HG02678 (cell line): ENCODE measurements at regions not wholly inside any gene's neighbourhood (a gene's known extent, or its start where the extent isn't known, plus 50 kb on each side); places are given as distances from the start of the nearest gene placed in this dataset.
"Not testable (repeated sequence)": the region's sequence is repeated elsewhere in the genome, so short reads cannot be mapped to it uniquely, and the experiment has no call there.

Experiments
- ATAC-seq: cut with Tn5 transposase; IDR thresholded peaks from one replicate; pipeline ENCODE4 v1.9.1; 2021; ENCODE audit warnings: mild to moderate bottlenecking, moderate library complexity; ENCODE audit not compliant: unreplicated experiment

DNA sequence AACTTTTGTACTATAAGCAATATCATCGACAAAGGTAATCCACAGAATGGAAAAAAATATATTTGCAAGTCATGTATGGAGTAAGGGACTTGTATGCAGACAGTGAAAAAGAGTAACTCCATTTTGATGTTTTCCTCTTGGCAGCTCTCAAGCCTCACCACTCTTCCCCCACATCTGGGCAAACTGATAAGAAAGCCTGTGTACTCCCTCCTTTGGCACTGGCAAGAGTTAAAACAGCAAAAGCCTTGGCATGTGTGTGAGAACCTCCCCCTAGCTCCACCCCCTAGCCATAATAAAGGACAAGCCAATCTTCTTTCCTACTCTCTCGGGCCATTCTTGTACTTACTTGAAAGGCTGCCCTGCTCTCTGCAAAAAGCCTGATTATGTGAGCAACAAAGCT is 335.2 kb downstream of the LRATD1 start:
- no peak for ATAC-seq

DNA sequence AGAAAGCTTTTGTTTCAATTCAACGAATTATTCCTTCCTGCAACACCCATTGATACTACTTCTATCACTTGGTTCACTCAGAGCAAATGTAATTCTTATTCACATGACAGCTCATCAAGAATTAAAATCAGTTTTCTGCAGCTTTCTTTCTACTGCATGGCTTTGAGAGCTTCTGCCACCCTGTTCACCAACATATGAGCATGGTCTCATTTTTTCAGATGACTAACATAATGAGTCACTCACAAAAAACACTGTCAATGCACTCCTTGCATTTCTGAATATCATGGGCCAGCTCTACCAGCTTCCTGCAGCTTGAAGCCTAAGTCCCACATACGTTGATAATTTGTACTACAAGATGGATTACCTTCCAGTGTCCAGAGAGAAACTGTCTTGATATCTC is 342.9 kb downstream of the LRATD1 start:
- ATAC-seq: no peak

DNA sequence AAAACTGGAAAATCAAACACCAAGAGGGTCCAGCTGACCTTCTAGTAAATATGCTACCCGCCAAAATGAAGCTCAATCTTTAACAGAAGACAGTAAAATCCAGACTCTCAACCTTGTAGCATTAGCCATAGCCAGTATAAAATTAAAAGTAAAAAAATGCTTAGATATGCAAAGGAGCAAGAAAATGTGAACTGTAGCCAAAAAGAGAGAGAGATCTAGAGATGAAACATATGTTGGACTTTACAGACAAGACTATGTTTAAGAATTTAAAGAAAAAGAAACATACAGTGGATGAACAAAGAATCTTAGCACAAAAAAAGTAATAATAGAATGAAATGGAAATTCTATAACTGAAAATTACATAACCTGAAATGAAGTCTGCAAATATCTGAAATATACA is 344.5 kb downstream of the LRATD1 start:
- no peak for ATAC-seq

DNA sequence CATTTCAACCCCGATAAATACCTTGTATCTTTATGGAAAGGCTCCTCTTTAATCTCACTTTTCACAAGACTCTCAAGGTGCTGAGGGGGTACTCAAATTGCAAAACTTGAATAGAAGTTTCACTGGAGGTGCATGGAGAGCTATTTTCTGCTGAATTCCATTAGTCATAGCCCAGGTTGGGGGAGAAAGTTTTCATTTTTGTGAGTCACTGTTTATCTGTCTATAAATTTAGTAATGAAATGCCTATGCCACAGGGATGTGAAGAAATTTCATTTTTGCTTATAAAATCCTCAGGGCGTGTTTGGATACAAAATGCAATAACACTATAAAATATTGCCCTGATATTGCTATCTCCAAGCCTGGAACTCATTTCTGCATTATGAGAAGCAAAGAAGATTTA is 346.3 kb downstream of the LRATD1 start:
- no peak for ATAC-seq

- ATAC-seq: no peak
Observed at GRCh38 chr2:14982790-14983189, 350.3 kb downstream of the LRATD1 start.

- ATAC-seq: no peak
Observed at GRCh38 chr2:14988600-14988999, 356.1 kb downstream of the LRATD1 start.

GRCh38 chr2:14991723-14992122 is 359.2 kb downstream of the LRATD1 start:
- ATAC-seq: no peak

DNA sequence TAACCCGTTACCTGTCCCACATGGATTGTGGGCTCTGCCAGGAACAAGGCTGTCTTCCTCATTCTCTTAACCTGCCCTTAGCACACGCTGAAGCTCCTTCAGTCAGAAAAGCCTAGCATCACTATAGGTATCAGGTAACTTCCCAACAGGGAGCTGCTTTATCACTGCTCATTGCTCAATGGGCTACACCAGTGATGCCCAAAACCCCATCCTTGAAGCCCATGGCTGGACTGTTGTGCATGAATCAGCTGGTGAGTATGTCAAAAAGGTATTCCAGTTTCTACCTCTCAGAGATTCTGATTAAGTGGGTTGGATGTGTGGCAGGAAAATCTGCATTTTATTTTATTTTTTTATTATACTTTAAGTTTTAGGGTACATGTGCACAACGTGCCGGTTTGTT is 362.2 kb downstream of the LRATD1 start:
- no peak for ATAC-seq

GRCh38 chr2:14996351-14997014 is 364.0 kb downstream of the LRATD1 start:
- ATAC-seq: no peak

DNA sequence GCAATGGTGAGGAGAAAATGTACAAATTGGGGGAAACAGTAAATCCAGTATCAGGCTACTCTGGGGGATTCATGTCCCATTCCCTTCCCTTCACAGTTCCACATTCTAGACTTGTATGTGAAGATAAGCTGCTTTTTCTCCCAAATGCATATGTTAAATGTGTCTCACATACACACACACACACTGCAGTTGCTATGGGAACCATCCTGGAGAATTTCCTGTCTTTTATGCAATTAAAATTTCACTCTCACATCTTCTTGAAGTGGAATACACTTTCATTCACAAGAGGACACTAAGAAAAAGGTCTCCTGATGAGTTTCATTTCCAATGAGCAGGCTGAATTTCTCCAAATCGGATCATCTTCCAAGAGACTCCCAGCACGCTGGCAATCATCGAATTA is 366.0 kb downstream of the LRATD1 start:
- no peak for ATAC-seq

DNA sequence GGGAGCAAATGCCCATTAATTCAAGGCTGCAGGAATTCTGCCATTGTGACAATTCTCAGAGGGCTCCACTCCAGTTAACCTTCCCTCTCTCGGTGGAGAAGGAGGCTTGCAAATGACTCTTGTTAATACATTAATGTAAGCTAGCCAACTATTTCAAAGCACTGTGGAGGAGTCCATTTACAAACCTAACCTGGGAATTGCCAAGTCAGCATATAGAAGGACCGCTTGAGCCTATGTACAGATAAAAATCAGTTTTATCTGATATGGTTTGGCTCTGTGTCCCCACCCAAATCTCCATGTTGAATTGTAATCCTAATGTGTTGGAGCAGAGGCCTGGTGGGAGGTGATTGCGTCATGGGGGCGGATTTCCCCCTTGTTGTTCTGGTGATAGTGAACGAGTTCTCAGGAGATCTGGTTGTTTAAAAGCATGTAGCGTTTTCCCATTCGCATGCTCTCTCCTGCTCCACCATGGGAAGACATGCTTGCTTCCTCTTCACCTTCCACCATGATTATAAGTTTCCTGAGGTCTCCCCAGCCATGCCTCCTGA is 366.7 kb downstream of the LRATD1 start:
- ATAC-seq: no peak

DNA sequence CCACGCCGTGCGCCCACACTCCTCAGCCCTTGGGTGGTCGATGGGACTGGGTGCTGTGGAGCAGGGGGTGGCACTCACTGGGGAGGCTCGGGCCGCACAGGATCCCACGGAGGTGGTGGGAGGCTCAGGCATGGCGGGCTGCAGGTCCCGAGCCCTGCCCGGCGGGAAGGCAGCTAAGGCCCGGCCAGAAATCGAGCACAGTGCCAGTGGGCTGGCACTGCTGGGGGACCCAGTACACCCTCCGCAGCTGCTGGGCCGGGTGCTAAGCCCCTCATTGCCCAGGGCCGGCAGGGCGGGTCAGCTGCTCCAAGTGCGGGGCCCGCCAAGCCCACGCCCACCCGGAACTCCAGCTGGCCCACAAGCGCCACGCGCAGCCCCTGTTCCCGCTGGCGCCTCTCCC is 370.0 kb downstream of the LRATD1 start:
- not testable (repeated sequence) for ATAC-seq

GRCh38 chr2:15006667-15007066 is 374.1 kb downstream of the LRATD1 start:
- ATAC-seq: no peak

DNA sequence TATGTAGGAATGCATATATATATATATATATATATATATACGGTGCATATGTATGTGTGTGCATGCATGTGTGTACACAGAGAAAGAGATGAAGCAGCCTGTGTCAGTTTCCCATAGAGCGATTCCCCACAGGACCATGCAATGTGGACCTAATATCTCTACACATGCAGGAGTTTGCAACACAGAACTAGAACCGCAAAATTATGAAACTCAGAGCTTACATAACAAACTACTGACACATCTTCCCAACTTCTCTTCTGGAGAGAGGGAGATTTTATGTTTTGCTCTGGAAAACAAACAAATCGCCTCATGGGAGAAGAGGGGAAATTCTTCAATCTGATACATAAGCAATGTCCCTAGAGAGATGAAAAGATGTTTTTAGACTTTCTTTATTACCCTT is 377.2 kb downstream of the LRATD1 start:
- ATAC-seq: no peak

DNA sequence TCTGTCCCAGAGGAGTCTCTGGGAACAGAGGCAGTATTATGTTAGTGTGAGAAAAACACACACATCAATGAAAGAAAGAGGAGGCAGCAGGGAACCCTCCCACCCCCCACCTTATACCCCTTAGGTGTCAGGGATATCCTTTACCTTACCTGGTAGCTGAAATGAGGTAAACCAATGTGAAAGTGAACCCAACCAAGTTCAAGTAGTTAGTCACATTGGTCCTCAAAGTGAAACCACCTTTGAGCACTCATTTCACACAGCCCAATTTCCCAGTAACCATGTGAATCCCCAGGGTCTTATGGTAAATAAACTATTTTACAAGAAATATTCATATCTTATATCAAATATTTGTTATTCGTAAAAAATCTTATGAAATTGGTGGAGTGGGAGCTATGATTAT is 377.8 kb downstream of the LRATD1 start:
- ATAC-seq: peak; percentile 41

GRCh38 chr2:15018814-15019213 is 386.3 kb downstream of the LRATD1 start:
- ATAC-seq: no peak

GRCh38 chr2:15023221-15023620 is 390.7 kb downstream of the LRATD1 start:
- ATAC-seq: no peak

DNA sequence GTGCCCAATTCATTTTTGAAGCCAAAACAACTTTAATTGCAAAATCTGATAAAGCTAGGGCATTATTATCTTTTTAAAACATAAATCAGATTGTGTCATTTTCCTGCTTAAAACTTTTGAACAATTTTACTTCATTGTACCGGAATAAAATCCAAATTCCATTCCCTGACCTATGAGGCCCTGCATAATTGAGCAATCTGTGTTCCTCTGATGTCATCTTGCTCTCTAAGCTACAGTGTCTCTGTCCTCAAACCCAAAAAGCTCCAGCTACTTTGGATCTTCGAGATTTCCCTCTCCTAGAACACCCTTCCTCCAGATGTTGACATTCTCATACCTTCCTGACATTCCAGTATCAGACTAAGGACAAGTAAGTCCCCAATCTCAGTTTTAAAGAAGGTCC is 395.9 kb downstream of the LRATD1 start:
- ATAC-seq: no peak

DNA sequence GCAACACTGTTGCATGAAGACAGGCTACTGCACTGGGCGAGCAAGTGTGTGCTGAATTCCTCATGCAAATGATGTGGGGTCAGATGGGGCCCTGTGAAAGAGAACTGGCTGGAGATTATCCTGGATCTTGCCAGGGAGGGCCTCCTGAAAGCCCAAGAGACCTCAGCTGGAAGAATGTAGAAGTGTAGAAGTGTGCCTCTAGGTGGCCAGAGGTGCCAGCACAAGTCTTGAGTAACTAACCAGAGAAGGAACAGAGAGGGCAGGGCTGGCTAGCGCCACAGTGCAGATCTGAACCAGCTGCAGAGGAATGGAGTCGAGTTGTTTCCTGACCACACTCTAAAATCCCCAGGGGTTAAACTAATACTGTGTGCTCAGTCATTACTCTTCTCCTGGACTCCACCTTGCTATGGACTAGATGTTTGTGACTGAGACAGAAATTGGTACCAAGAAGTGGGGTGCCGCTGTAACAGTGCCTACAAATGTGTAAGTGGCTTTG is 399.3 kb downstream of the LRATD1 start:
- ATAC-seq: peak; percentile 93

- ATAC-seq: no peak
Observed at GRCh38 chr2:15034246-15034645, 401.7 kb downstream of the LRATD1 start.

GRCh38 chr2:15034860-15035259 is 402.3 kb downstream of the LRATD1 start:
- ATAC-seq: no peak

DNA sequence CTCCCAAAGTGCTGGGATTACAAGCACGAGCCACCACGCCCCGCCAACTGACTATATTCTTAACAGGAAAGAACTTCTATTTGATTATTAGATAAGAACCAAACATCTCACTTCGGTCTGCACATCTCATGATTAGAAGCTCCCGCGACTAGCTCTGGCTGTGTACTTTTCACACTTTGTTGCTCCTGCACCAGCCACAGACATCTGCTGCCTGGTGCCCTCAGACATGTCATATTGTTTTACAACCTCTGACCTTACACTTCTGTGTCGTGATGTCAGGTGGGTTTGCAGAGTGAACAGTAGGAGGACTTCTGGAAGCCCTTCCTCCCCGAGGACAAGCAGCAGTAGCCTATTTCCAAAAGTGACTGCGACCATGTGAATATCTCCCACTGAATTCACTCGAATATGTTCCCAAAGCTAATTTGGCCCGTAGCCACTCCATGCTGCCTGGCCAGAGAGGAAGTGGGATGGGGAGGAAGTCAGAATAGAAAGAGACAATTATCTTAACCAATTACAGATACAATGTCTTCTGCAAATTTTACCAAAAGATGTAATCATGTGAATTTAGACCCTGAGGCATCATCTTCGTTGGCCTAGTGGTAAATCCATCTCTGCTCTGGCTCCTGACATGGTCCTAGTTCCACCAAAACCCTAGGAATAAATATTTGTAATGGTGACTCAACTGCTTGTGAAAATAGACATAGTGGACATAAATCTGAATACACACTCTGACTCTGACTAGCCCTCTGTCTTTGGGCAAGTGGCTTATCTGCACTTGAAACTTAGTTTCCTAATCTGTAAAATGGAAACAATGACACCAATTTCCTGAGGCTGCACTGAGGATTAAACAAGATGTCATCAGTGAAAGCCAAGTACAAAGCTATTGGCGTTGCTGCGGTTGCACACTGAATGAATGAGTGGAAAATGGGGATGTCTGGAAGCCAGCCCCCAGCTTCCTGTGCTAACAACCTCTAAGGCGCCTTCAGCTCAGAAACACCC is 406.1 kb downstream of the LRATD1 start:
- no peak for ATAC-seq
